RWPE1 (cell line): ENCODE measurements at regions not wholly inside any gene's neighbourhood (a gene's known extent, or its start where the extent isn't known, plus 50 kb on each side); places are given as distances from the start of the nearest gene placed in this dataset.

Experiments used
- CTCF ChIA-PET: fragments of 350-600 bp; sonication (Branson Sonifier 250); formaldehyde crosslinking; extraction: SDS; loops from one replicate; lab custom pipeline; 2021; lab: Yijun Ruan, JAX
- POLR2A ChIA-PET: fragments of 400-600 bp; formaldehyde crosslinking; extraction: SDS; loops from one replicate; lab custom pipeline; 2020; ENCODE audit warnings: antibody characterized with exemption; ENCODE audit not compliant: low non-redundant PET; lab: Yijun Ruan, JAX
- DNase-seq: peaks from one replicate; pipeline ENCODE4 v3.0.0; 2012; ENCODE audit warnings: low spot score
- H3K27ac ChIP-seq: fragments of 450-650 bp; 2 replicates; pipeline ENCODE4 v1.5.1; 2017
- CTCF ChIP-seq: fragments of 450-650 bp; conservative IDR thresholded peaks from 2 replicates; pipeline ENCODE4 v1.5.1; 2017; ENCODE audit warnings: low read depth, mild to moderate bottlenecking

- ChIA-PET CTCF (interaction anchor here (0.7 kb wide), 1 partner anchor 995 kb away, joined by 3 read pairs; no protein-coding TSS in a partner anchor), POLR2A (no interaction called here)
- no peak overlapping the region for H3K27ac ChIP-seq
- no peak for DNase-seq
- no peak for TF ChIP-seq CTCF
Observed at GRCh38 chr2:19743641-19744040, 158.1 kb downstream of the TTC32 start.

- no peak overlapping the region for H3K27ac ChIP-seq
- CTCF ChIA-PET: interaction anchor here (0.7 kb wide), 1 partner anchor 994 kb away, joined by 3 read pairs; no protein-coding TSS in a partner anchor
- no peak for DNase-seq
- POLR2A ChIA-PET: no interaction called here
- no peak for TF ChIP-seq CTCF
Observed at GRCh38 chr2:19742872-19743271, 158.9 kb downstream of the TTC32 start.

GRCh38 chr2:19739256-19739655 lies 162.5 kb downstream of the TTC32 start:
- DNase-seq: no peak
- CTCF ChIA-PET: interaction anchor here (0.9 kb wide), 1 partner anchor 20 kb away, joined by 4 read pairs; no protein-coding TSS in a partner anchor

GRCh38 chr2:19738707-19739106 lies 163.1 kb downstream of the TTC32 start:
- no peak for DNase-seq
- TF ChIP-seq CTCF: no peak
- POLR2A ChIA-PET: no interaction called here
- CTCF ChIA-PET: interaction anchor here (0.7 to 0.9 kb wide), 2 partner anchors 19 to 1258 kb away, joined by 3 to 4 read pairs; no protein-coding TSS in a partner anchor
- no peak overlapping the region for H3K27ac ChIP-seq

More at GRCh38 chr2:19739256-19739655, 162.5 kb downstream of the TTC32 start:
- H3K27ac ChIP-seq: no peak overlapping the region
- TF ChIP-seq CTCF: no peak
- POLR2A ChIA-PET: no interaction called here

GRCh38 chr2:19736191-19736831 lies 165.5 kb downstream of the TTC32 start:
- no peak for TF ChIP-seq CTCF
- H3K27ac ChIP-seq: no peak overlapping the region
- ChIA-PET CTCF (no interaction called here), POLR2A (no interaction called here)
- no peak for DNase-seq

- ChIA-PET CTCF (interaction anchor here (0.5 to 0.6 kb wide), 2 partner anchors 97 to 180 kb away, joined by 3 read pairs; no protein-coding TSS in a partner anchor), POLR2A (no interaction called here)
- H3K27ac ChIP-seq: no peak overlapping the region
- TF ChIP-seq CTCF: no peak
- DNase-seq: no peak
Observed at GRCh38 chr2:19733951-19734425, 167.8 kb downstream of the TTC32 start.
